OCI-LY3 (cell line): ENCODE measurements at regions not wholly inside any gene's neighbourhood (a gene's known extent, or its start where the extent isn't known, plus 50 kb on each side); places are given as distances from the start of the nearest gene placed in this dataset.

Source experiments
- EZH2phosphoT487 ChIP-seq: fragments of 200-600 bp; shearing (Covaris generic); IDR thresholded peaks from 2 replicates; pipeline ENCODE4 v1.6.1; 2018; ENCODE audit warnings: antibody characterized with exemption, mixed run types, low read depth
- TF ChIP-seq, protein P1 (sequence below): fragments of 200-600, 300-600 bp; sonication (generic); IDR thresholded peaks from 2 replicates; pipeline ENCODE4 v1.5.1; 2014; ENCODE audit warnings: antibody characterized with exemption, low read length, low read depth

DNA sequence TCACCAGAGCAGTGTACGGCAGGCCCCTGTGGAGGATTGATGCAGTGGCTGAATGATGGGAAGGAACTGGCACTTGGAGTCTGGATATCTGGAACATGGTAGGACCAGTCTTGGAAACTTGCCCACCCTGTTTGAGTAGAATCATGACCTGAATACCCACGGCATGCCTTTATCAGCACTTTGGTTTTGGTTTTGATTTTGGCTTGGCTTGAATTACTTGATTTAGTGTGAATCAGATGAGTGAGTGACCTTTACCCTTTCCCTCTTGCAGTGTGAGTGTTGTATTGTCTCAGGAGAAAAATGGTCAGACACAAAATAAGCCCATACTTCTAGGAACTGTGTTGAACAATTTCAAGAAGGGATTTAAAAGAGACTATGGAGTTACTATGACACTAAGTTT is 801.0 kb upstream of the TSPY4 start:
- TF ChIP-seq, protein P1, sequence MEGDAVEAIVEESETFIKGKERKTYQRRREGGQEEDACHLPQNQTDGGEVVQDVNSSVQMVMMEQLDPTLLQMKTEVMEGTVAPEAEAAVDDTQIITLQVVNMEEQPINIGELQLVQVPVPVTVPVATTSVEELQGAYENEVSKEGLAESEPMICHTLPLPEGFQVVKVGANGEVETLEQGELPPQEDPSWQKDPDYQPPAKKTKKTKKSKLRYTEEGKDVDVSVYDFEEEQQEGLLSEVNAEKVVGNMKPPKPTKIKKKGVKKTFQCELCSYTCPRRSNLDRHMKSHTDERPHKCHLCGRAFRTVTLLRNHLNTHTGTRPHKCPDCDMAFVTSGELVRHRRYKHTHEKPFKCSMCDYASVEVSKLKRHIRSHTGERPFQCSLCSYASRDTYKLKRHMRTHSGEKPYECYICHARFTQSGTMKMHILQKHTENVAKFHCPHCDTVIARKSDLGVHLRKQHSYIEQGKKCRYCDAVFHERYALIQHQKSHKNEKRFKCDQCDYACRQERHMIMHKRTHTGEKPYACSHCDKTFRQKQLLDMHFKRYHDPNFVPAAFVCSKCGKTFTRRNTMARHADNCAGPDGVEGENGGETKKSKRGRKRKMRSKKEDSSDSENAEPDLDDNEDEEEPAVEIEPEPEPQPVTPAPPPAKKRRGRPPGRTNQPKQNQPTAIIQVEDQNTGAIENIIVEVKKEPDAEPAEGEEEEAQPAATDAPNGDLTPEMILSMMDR = no peak
- TF ChIP-seq EZH2phosphoT487 = no peak
